H1 (cell line): ENCODE measurements at regions not wholly inside any gene's neighbourhood (a gene's known extent, or its start where the extent isn't known, plus 50 kb on each side); places are given as distances from the start of the nearest gene placed in this dataset.

Experiments
- ASH2L ChIP-seq: fragments of 200-600, 300-600 bp; sonication (generic); IDR thresholded peaks from one replicate; pipeline ENCODE4 v1.7.1; 2017; ENCODE audit warnings: low read length
- GABPA ChIP-seq: IDR thresholded peaks from 2 replicates; pipeline ENCODE4 v1.6.1; 2011; ENCODE audit warnings: mild to moderate bottlenecking, low read length, moderate library complexity, borderline replicate concordance; ENCODE audit not compliant: insufficient read depth
- JUN ChIP-seq: IDR thresholded peaks from 2 replicates; pipeline ENCODE4 v1.6.1; 2011; ENCODE audit warnings: low read depth, mild to moderate bottlenecking, improper control_type of control experiment, low read length
- NRF1 ChIP-seq: IDR thresholded peaks from 2 replicates; pipeline ENCODE4 v1.6.1; 2011; ENCODE audit warnings: mild to moderate bottlenecking, low read depth, low read length, improper control_type of control experiment
- SP1 ChIP-seq: IDR thresholded peaks from 2 replicates; pipeline ENCODE4 v1.6.1; 2011; ENCODE audit warnings: low read depth, low read length
- TBP ChIP-seq: IDR thresholded peaks from 2 replicates; pipeline ENCODE4 v1.6.1; 2011; ENCODE audit warnings: low read depth, low read length, improper control_type of control experiment
- ZNF274 ChIP-seq: IDR thresholded peaks from 2 replicates; pipeline ENCODE4 v1.7.0; 2012; ENCODE audit warnings: low read length, borderline replicate concordance; ENCODE audit errors: extremely low read depth
- TF ChIP-seq, protein P1 (sequence below): IDR thresholded peaks from 2 replicates; pipeline ENCODE4 v1.6.1; 2012; ENCODE audit warnings: inconsistent platforms

DNA sequence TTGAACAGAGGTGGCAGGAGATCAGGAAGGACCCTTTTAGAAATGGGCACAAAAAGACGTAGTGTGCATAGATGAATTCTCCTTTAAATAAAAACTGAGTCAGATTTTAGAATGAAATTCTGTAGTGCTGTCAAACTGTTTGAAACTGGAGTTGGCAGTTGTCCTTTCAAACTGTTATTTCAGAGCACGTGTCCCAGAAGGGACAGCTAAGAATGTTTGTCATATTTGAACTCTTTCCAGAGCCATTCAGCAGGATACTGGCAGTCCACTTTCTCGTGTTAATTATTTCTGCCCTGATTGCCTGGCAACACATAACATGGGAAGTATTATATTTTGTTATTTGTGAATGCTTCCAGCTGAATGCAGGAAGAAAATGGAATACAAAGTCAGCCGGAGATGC lies 212.3 kb upstream of the DPYD start (continued):
- TF ChIP-seq TBP (no peak), GABPA (no peak), ZNF274 (no peak), ASH2L (no peak), JUN (no peak), SP1 (no peak), NRF1 (no peak)
- TF ChIP-seq, protein P1, sequence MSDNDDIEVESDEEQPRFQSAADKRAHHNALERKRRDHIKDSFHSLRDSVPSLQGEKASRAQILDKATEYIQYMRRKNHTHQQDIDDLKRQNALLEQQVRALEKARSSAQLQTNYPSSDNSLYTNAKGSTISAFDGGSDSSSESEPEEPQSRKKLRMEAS = no peak
